Small intestine (tissue), 7 donors: ENCODE measurements at regions not wholly inside any gene's neighbourhood (a gene's known extent, or its start where the extent isn't known, plus 50 kb on each side); places are given as distances from the start of the nearest gene placed in this dataset.

Experiments
- DNase-seq, 2 donors: peaks; one replicate each; pipeline versions ENCODE4 v3.0.0 to v3.0.0-alpha.2; 2013
- FAIRE-seq: peaks from 2 replicates; lab custom pipeline; 2012; peaks lifted over from hg19 to GRCh38; lab: Jason Lieb, UNC
- H3K27ac ChIP-seq, 3 donors: one replicate each; pipeline ENCODE4 v1.5.1; 2013; ENCODE audit warnings: low read length in 2 of 3, mild to moderate bottlenecking in 2 of 3, control low read depth in 1 of 3, inconsistent platforms in 1 of 3, low read depth in 1 of 3, moderate library complexity in 1 of 3
- H3K27me3 ChIP-seq, 3 donors: one replicate each; pipeline ENCODE4 v1.6.1; 2013; ENCODE audit warnings: low read length in 3 of 3, inconsistent platforms in 1 of 3; ENCODE audit not compliant: control insufficient read depth in 3 of 3, insufficient read depth in 3 of 3
- H3K36me3 ChIP-seq, 3 donors: one replicate each; pipeline ENCODE4 v1.6.1; 2013; ENCODE audit warnings: low read length in 3 of 3, inconsistent platforms in 1 of 3, low read depth in 1 of 3, mild to moderate bottlenecking in 1 of 3, moderate library complexity in 1 of 3; ENCODE audit not compliant: control insufficient read depth in 3 of 3, insufficient read depth in 2 of 3
- H3K4me1 ChIP-seq, 3 donors: one replicate each; pipeline ENCODE4 v1.6.1; 2013; ENCODE audit warnings: low read length in 2 of 3, inconsistent platforms in 1 of 3, low read depth in 1 of 3, mild to moderate bottlenecking in 1 of 3, moderate library complexity in 1 of 3; ENCODE audit not compliant: control insufficient read depth in 3 of 3, insufficient read depth in 2 of 3
- H3K4me3 ChIP-seq, 3 donors: one replicate each; pipeline ENCODE4 v1.5.1; 2013; ENCODE audit warnings: low read length in 3 of 3, control low read depth in 1 of 3, inconsistent platforms in 1 of 3, low read depth in 1 of 3, mild to moderate bottlenecking in 1 of 3, moderate library complexity in 1 of 3
- H3K9me3 ChIP-seq, 2 donors: one replicate each; pipeline ENCODE4 v1.6.1; 2013; ENCODE audit warnings: low read depth in 1 of 2, low read length in 1 of 2; ENCODE audit not compliant: control insufficient read depth in 2 of 2, insufficient read depth in 1 of 2
- WGBS, 3 donors: extraction: QIAGEN DNeasy Blood & Tissue Kit; methylation state at CpG; one replicate each; pipeline ENCODE4 v1.1.7; 2013; 5-methylcytosine and 5-hydroxymethylcytosine counted together
- donor health status: healthy with polysubstance abuse.
- donor health status: control.
- donor health status: control.
- donor health status: Bipolar disorder and iron deficiency.
- donor health status: healthy.

DNA sequence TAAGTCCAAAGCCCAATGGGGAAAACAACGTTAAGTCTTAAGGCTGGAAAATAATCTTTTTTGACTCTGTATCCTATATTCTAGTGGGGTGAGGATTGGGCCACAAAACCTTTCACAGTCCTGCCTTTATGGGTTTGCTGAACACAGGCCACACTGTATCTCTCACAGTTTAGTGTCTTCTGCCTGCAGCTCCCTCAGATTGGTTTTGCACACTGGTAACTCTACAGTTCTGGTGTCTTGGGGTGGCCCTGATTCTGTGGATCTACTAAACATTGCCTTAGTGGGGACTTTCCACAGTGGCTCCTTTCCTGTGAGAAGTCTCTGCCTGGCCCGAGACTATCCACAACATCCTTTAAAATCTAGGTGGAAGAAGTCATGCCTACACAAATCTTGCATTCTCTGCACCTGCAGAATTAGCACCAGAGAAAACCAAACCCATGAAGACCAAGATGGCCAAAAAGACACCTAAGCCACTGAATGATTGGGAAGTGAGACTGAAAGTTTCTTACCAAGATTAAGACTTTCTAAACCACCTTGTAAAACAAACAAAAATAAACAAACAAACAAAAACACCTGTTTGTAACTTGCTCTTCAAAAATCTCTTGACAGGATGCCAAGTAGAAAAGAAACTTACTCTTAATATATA lies 150.4 kb upstream of the PCDH10 start:
- H3K36me3 ChIP-seq = no peaks in the 10 kb centered on the region
- H3K4me3 ChIP-seq = no peak overlapping the region
- H3K27ac ChIP-seq = no peak overlapping the region
- 83 to 88% (median 85%) methylated on average over 2 of the region's 2 CpGs for WGBS, 3 donors
- H3K27me3 ChIP-seq = no peaks in the 10 kb centered on the region
- DNase-seq (no peak), FAIRE-seq (no peak)
- no peaks in the 10 kb centered on the region for H3K4me1 ChIP-seq
- H3K9me3 ChIP-seq = no peaks in the 10 kb centered on the region

DNA sequence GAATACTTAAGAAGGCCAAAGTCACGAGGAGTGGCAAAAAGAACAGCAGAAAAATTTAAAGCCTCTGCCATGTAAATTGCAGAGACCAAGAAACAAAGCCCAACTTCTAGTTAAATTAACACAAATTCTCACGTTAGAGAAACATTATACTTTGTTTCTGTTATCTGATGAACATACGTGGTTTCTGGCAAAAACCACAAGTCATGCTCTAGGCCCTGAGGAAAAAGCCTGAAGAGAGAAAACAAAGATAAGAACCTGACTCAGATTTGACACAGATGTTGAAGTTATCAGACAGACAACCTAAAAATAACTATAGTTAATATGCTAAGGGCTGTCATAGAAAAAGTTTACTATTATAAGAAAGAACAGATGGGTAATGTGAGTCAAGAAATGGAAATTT lies 149.1 kb upstream of the PCDH10 start:
- no peak overlapping the region for H3K4me3 ChIP-seq
- H3K36me3 ChIP-seq = no peaks in the 10 kb centered on the region
- no peaks in the 10 kb centered on the region for H3K4me1 ChIP-seq
- H3K9me3 ChIP-seq = no peaks in the 10 kb centered on the region
- no peak for FAIRE-seq
- DNase-seq = no peak
- no peak overlapping the region for H3K27ac ChIP-seq
- WGBS, 3 donors = 37 to 58% (median 48%) methylated on average over 3 of the region's 3 CpGs
- H3K27me3 ChIP-seq = no peaks in the 10 kb centered on the region

DNA sequence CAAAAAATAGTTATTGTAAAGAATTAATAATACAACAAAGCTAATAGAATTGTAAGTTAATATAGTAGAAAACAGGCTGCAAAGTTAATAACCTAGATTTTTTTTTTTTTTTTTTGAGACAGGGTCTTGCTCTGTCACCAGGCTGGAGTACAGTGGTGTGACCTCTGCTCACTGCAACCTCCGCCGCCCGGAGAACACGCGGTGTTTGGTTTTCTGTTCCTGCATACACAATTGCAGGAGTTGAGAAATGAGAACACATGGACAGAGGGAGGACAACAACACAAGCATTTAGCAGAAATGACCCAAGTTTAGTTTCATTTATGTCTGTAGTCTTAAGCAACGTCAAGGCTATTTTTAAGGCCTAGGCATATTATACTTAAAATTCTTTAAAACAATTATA lies 145.9 kb upstream of the PCDH10 start:
- FAIRE-seq (no peak), DNase-seq (no peak)
- WGBS, 3 donors = 96 to 97% (median 97%) methylated on average over 6 of the region's 6 CpGs
- Histone ChIP-seq H3K9me3 (no peaks in the 10 kb centered on the region), H3K27me3 (no peaks in the 10 kb centered on the region), H3K36me3 (no peaks in the 10 kb centered on the region), H3K27ac (no peak overlapping the region), H3K4me3 (no peak overlapping the region), H3K4me1 (no peaks in the 10 kb centered on the region)

DNA sequence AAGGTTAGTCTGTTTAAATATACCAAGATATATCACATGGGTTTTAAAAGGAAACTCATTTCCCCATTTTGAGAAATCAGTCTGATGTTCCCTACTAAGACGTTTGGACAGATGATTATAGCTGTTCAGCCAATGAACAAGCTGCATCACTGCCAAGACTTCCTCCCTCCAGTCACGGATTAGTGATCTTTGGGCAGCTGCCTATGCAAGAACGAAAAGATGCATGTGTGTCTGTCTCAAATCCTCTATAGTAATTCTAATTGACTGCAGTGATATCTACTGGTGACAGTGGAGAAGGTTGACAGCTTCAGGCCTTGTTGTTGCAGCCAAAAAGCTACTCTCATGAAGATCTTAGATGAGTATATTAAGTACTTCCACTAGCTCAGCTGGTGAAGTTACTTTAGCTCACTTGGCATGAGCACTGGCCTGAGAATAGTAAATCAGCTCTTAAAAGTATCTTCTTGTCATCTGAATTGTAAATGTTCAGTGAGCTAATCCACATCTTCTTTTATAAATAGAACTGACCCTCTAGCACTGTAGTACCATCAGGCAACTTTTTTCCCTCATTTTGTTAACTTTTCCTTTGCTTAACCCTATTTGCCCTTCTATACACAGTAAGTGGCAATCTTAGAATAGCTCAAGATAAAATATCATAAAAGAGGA lies 134.5 kb upstream of the PCDH10 start:
- WGBS, 3 donors = 25 to 39% (median 31%) methylated on average over 3 of the region's 3 CpGs
- DNase-seq (no peak), FAIRE-seq (no peak)
- Histone ChIP-seq H3K4me3 (no peak overlapping the region), H3K36me3 (no peaks in the 10 kb centered on the region), H3K27ac (no peak overlapping the region), H3K4me1 (no peaks in the 10 kb centered on the region), H3K27me3 (no peaks in the 10 kb centered on the region), H3K9me3 (no peaks in the 10 kb centered on the region)

DNA sequence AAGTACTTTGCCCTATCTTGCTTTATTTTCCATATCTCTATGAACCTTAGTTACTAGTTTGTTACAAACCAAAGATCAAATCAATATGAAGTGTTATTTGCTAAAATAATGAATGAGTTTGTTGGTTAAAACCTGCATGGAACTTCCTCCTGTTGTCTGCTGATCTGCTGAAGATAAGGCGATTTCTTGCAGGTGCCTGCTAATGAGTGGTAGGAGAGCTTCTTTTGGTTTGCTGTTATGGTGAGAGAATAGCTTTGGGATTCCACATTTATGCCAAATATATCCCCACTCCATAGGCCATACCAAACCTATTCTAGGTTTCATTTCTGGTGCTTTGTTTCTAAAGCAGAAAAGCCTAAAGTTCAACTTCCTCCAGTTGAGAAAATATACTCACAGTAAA lies 103.8 kb upstream of the PCDH10 start:
- H3K36me3 ChIP-seq = no peaks in the 10 kb centered on the region
- no peaks in the 10 kb centered on the region for H3K4me1 ChIP-seq
- WGBS, 3 donors = 67 to 86% (median 72%) methylated on average over 1 of the region's 1 CpG
- H3K27ac ChIP-seq = no peak overlapping the region
- no peaks in the 10 kb centered on the region for H3K27me3 ChIP-seq
- DNase-seq (no peak), FAIRE-seq (no peak)
- no peak overlapping the region for H3K4me3 ChIP-seq
- H3K9me3 ChIP-seq = no peaks in the 10 kb centered on the region

GRCh38 chr4:133046156-133046555 lies 102.9 kb upstream of the PCDH10 start:
- Histone ChIP-seq H3K36me3 (no peaks in the 10 kb centered on the region), H3K27ac (no peak overlapping the region), H3K4me3 (no peak overlapping the region), H3K9me3 (no peaks in the 10 kb centered on the region), H3K27me3 (no peaks in the 10 kb centered on the region), H3K4me1 (no peaks in the 10 kb centered on the region)
- DNase-seq (no peak), FAIRE-seq (no peak)
- 75 to 82% (median 76%) methylated on average over 4 of the region's 4 CpGs for WGBS, 3 donors

DNA sequence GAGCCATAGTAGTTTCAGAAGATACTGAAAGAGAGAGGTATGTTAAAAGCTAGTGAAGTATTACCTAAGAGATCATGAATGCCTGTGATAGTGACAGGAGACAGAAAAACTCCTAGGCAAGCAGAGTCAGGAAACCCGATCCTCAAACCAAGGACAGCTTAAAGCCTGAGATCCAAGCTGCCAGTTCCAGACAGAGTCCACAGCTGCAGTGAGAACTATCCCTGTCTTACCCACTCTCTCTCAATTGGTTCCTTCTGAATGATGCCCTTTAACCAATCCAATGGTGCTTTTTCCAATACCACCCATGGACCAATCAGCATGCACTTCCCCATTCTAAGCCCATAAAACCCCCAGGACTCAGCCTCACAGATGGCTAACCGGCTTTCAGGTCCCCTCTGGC lies 90.4 kb upstream of the PCDH10 start:
- no peaks in the 10 kb centered on the region for H3K27me3 ChIP-seq
- H3K4me3 ChIP-seq = no peak overlapping the region
- H3K27ac ChIP-seq = no peak overlapping the region
- DNase-seq = no peak
- H3K36me3 ChIP-seq = no peaks in the 10 kb centered on the region
- FAIRE-seq = no peak
- 55 to 76% (median 64%) methylated on average over 2 of the region's 2 CpGs for WGBS, 3 donors
- no peaks in the 10 kb centered on the region for H3K9me3 ChIP-seq
- no peaks in the 10 kb centered on the region for H3K4me1 ChIP-seq

- Histone ChIP-seq H3K4me1 (no peaks in the 10 kb centered on the region), H3K36me3 (no peaks in the 10 kb centered on the region), H3K27me3 (no peaks in the 10 kb centered on the region), H3K27ac (no peak overlapping the region), H3K4me3 (no peak overlapping the region), H3K9me3 (no peaks in the 10 kb centered on the region)
- DNase-seq (no peak), FAIRE-seq (no peak)
- WGBS, 3 donors = 62 to 83% (median 67%) methylated on average over 7 of the region's 7 CpGs
Observed at GRCh38 chr4:133059117-133059516, 90.0 kb upstream of the PCDH10 start.

DNA sequence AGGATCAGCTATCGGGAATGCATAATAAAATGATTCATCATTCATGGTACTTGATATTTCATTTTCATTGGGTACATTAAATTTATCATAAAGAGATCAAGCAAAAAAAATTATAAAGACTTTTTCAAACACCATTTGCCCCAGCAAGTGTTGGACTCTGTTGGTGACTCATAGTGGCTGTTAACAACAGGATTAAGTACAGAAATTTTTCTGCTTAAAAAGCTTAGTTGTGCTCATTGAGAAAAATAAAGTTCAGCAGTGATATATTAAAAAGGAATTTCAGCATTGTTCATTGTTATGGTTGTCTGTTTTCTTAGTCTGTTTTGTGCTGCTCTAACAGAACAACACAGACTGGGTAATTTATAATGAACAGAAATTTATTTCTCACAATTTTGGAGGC lies 86.2 kb upstream of the PCDH10 start:
- FAIRE-seq (no peak), DNase-seq (no peak)
- Histone ChIP-seq H3K4me1 (no peaks in the 10 kb centered on the region), H3K27ac (no peak overlapping the region), H3K4me3 (no peak overlapping the region), H3K27me3 (no peaks in the 10 kb centered on the region), H3K9me3 (peaks cover 0 to 4% of the 10 kb centered on the region in 2 donors), H3K36me3 (no peaks in the 10 kb centered on the region)
- 83 to 86% (median 83%) methylated on average over 1 of the region's 1 CpG for WGBS, 3 donors
